ENCODE measurements at regions not wholly inside any gene's neighbourhood (a gene's known extent, or its start where the extent isn't known, plus 50 kb on each side); places are given as distances from the start of the nearest gene placed in this dataset.

DNA sequence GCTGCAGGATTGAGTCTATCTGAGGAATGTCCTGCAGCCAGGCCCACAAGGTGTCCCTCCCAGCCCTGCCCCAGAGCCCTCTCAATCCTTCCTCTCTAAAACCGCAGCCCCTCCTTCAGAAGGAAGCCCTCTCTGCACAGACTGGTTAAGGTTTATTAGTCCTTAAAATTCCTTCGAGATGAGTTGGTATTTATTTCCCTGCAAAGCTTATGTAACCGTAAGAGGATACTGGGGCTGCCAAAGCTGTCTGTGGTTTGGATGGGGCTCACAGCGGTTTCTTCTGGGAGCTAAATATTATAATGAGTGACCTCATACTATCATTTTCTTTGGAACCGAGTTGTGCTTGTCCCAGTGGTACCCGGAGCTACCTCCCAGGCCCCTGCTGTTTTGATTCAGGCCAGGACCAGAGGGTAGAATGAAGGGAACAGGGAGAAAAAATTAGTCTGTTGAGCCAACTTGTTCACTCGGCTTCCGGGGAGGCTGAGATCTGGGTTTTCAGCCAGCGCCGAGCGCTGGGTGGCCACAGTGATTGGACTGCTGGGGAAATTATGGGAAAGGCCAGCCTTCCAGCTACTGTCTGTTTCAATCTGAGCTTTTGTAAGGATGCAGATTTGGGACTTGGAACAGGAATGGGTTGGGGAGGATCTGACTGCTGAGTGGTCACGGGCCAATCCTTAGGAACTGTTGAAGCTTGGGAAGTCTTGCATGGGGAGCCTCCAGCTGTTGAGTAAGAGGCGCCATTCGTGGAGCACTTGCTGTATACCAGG, 107.5 kb downstream of the NDFIP1 start:
- TF ChIP-seq, protein P1, sequence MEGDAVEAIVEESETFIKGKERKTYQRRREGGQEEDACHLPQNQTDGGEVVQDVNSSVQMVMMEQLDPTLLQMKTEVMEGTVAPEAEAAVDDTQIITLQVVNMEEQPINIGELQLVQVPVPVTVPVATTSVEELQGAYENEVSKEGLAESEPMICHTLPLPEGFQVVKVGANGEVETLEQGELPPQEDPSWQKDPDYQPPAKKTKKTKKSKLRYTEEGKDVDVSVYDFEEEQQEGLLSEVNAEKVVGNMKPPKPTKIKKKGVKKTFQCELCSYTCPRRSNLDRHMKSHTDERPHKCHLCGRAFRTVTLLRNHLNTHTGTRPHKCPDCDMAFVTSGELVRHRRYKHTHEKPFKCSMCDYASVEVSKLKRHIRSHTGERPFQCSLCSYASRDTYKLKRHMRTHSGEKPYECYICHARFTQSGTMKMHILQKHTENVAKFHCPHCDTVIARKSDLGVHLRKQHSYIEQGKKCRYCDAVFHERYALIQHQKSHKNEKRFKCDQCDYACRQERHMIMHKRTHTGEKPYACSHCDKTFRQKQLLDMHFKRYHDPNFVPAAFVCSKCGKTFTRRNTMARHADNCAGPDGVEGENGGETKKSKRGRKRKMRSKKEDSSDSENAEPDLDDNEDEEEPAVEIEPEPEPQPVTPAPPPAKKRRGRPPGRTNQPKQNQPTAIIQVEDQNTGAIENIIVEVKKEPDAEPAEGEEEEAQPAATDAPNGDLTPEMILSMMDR (IDR thresholded peaks at IDR 0.05; ENCODE audit: low read length) = no peak
- TF ChIP-seq EZH2phosphoT487 (IDR thresholded peaks at IDR 0.05; ENCODE audit: low read length) (no peak), EZH2 (optimal IDR thresholded peaks at IDR 0.05; ENCODE audit: low read depth, low read length) (no peak)
- Histone ChIP-seq H3K36me3 (replicated peaks; ENCODE audit: insufficient read depth, low read length) (no peaks in the 10 kb centered on the region), H3K27me3 (replicated peaks; ENCODE audit: insufficient read depth, low read length) (no peaks in the 10 kb centered on the region), H3K27ac (ENCODE audit: low read length) (no peak overlapping the region), H3K4me2 (ENCODE audit: low read depth, low read length) (no peak overlapping the region), H3K9me2 (replicated peaks; ENCODE audit: insufficient read depth, low read length) (no peaks in the 10 kb centered on the region), H3K9me3 (replicated peaks; ENCODE audit: insufficient read depth, low read length) (no peaks in the 10 kb centered on the region), H2AFZ (ENCODE audit: low read length) (no peak overlapping the region), H3K79me2 (ENCODE audit: low read length) (no peaks in the 10 kb centered on the region), H3K4me3 (ENCODE audit: low read length) (no peak overlapping the region), H4K20me1 (ENCODE audit: insufficient read depth, low read length) (no peaks in the 10 kb centered on the region), H3F3A (ENCODE audit: insufficient read depth, low read length) (no peaks in the 10 kb centered on the region), H3K9ac (ENCODE audit: low read length) (no peak overlapping the region), H3K4me1 (ENCODE audit: low read length) (no peaks in the 10 kb centered on the region)
- DNase-seq = no peak

DNA sequence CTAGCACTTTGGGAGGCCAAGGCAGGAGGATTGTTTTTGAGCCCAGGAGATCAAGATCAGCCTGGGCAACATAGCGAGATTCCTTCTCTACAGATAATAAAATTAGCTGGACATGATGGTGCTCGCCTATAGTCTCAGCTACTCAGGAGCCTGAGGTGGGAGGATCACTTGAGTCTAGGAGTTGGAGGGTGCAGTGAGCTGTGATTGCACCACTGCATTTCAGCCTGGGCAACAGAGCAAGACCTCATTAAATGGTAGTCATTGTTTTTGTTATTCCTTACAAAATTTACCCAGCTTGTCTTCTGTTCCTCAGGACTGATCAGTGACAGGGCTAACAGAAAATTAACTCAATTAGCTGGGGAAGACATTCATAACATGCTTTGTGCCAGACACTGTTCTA, 104.5 kb downstream of the NDFIP1 start:
- Histone ChIP-seq H3K9ac (ENCODE audit: low read length) (no peak overlapping the region), H4K20me1 (ENCODE audit: insufficient read depth, low read length) (no peaks in the 10 kb centered on the region), H3K4me1 (ENCODE audit: low read length) (no peaks in the 10 kb centered on the region), H3K79me2 (ENCODE audit: low read length) (no peaks in the 10 kb centered on the region), H3K27ac (ENCODE audit: low read length) (no peak overlapping the region), H3K9me2 (replicated peaks; ENCODE audit: insufficient read depth, low read length) (no peaks in the 10 kb centered on the region), H2AFZ (ENCODE audit: low read length) (no peak overlapping the region), H3K36me3 (replicated peaks; ENCODE audit: insufficient read depth, low read length) (no peaks in the 10 kb centered on the region), H3K9me3 (replicated peaks; ENCODE audit: insufficient read depth, low read length) (no peaks in the 10 kb centered on the region), H3K4me3 (ENCODE audit: low read length) (no peak overlapping the region), H3F3A (ENCODE audit: insufficient read depth, low read length) (no peaks in the 10 kb centered on the region), H3K27me3 (replicated peaks; ENCODE audit: insufficient read depth, low read length) (no peaks in the 10 kb centered on the region), H3K4me2 (ENCODE audit: low read depth, low read length) (no peak overlapping the region)
- TF ChIP-seq EZH2 (optimal IDR thresholded peaks at IDR 0.05; ENCODE audit: low read depth, low read length) = no peak
- TF ChIP-seq, protein P1 (IDR thresholded peaks at IDR 0.05; ENCODE audit: low read length) = no peak
- TF ChIP-seq EZH2phosphoT487 (IDR thresholded peaks at IDR 0.05; ENCODE audit: low read length) = no peak
- DNase-seq = no peak

DNA sequence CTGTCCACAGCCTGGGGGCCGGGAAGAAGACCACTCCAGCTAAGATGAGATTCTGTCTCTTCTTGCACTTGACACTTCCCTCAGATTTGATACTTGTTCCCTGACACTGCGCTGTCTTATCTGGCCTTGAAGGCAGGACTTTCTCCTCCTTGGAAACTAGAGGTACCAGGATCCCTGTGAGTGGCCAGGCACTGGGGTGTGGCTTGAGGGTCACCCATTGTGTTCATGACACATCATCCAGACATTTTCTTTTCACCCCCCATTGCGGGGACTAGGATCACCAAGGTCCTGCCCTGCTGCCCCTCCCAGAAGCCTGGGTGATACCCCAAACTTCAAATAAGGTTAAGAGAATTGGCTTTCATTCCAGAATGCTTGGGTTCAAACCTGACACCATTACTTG, 103.3 kb downstream of the NDFIP1 start:
- no peaks in the 10 kb centered on the region for H3K79me2 ChIP-seq (ENCODE audit: low read length)
- no peak overlapping the region for H3K4me3 ChIP-seq (ENCODE audit: low read length)
- H4K20me1 ChIP-seq (ENCODE audit: insufficient read depth, low read length) = no peaks in the 10 kb centered on the region
- H3K27me3 ChIP-seq (replicated peaks; ENCODE audit: insufficient read depth, low read length) = no peaks in the 10 kb centered on the region
- TF ChIP-seq EZH2 (optimal IDR thresholded peaks at IDR 0.05; ENCODE audit: low read depth, low read length) = no peak
- TF ChIP-seq, protein P1 (IDR thresholded peaks at IDR 0.05; ENCODE audit: low read length) = no peak
- no peak for TF ChIP-seq EZH2phosphoT487 (IDR thresholded peaks at IDR 0.05; ENCODE audit: low read length)
- no peak for DNase-seq
- H3K36me3 ChIP-seq (replicated peaks; ENCODE audit: insufficient read depth, low read length) = no peaks in the 10 kb centered on the region
- H3K9me2 ChIP-seq (replicated peaks; ENCODE audit: insufficient read depth, low read length) = no peaks in the 10 kb centered on the region
- H3K9ac ChIP-seq (ENCODE audit: low read length) = no peak overlapping the region
- H3K4me2 ChIP-seq (ENCODE audit: low read depth, low read length) = no peak overlapping the region
- no peaks in the 10 kb centered on the region for H3K4me1 ChIP-seq (ENCODE audit: low read length)
- no peak overlapping the region for H2AFZ ChIP-seq (ENCODE audit: low read length)
- no peaks in the 10 kb centered on the region for H3F3A ChIP-seq (ENCODE audit: insufficient read depth, low read length)
- H3K27ac ChIP-seq (ENCODE audit: low read length) = no peak overlapping the region
- no peaks in the 10 kb centered on the region for H3K9me3 ChIP-seq (replicated peaks; ENCODE audit: insufficient read depth, low read length)
